Natural killer cell (primary cell): ENCODE measurements at regions not wholly inside any gene's neighbourhood (a gene's known extent, or its start where the extent isn't known, plus 50 kb on each side); places are given as distances from the start of the nearest gene placed in this dataset.

Experiments
- ATAC-seq, 3 donors: fragments of 150-1000 bp in 2 of 3; fragments of 200-7000 bp in 1 of 3; cut with Tn5 transposase; 1 replicate in 1 of 3; 2 replicates in 2 of 3; pipeline ENCODE4 v1.10.0; 2021; ENCODE audit warnings: mild to moderate bottlenecking in 2 of 3, moderate library complexity in 2 of 3
- DNase-seq, 2 donors: peaks; one replicate each; pipeline versions ENCODE4 v3.0.0 to v3.0.0-alpha.2; 2013 to 2021; ENCODE audit warnings: mixed read lengths in 1 of 2
- H3K27ac ChIP-seq: one replicate; pipeline ENCODE4 v1.5.1; 2013; ENCODE audit warnings: mild to moderate bottlenecking, low read length
- H3K27me3 ChIP-seq: one replicate; pipeline ENCODE4 v1.6.1; 2013; ENCODE audit warnings: low read length; ENCODE audit not compliant: control insufficient read depth, insufficient read depth
- H3K36me3 ChIP-seq: one replicate; pipeline ENCODE4 v1.6.1; 2013; ENCODE audit warnings: low read length; ENCODE audit not compliant: control insufficient read depth, insufficient read depth
- H3K4me1 ChIP-seq: one replicate; pipeline ENCODE4 v1.6.1; 2013; ENCODE audit warnings: low read length; ENCODE audit not compliant: control insufficient read depth, insufficient read depth
- H3K4me3 ChIP-seq: one replicate; pipeline ENCODE4 v1.5.1; 2013; ENCODE audit warnings: low read length
- H3K9me3 ChIP-seq: one replicate; pipeline ENCODE4 v1.6.1; 2013; ENCODE audit warnings: low read length; ENCODE audit not compliant: control insufficient read depth, insufficient read depth
- H3K27ac Mint-ChIP-seq, 2 donors: one replicate each; pipeline ENCODE4 v1.8.0; 2022; ENCODE audit warnings: mild to moderate bottlenecking in 2 of 2, mixed read lengths in 2 of 2, moderate library complexity in 1 of 2
- H3K27me3 Mint-ChIP-seq, 2 donors: one replicate each; pipeline ENCODE4 v1.8.0; 2022; ENCODE audit warnings: low read depth in 2 of 2, mixed read lengths in 2 of 2
- H3K36me3 Mint-ChIP-seq: one replicate; pipeline ENCODE4 v1.8.0; 2022; ENCODE audit warnings: mixed read lengths
- H3K4me1 Mint-ChIP-seq, 2 donors: one replicate each; pipeline ENCODE4 v1.8.0; 2022; ENCODE audit warnings: mixed read lengths in 2 of 2
- H3K4me3 Mint-ChIP-seq: one replicate; pipeline ENCODE4 v1.8.0; 2022; ENCODE audit warnings: mild to moderate bottlenecking, moderate library complexity, mixed read lengths
- H3K9me3 Mint-ChIP-seq, 2 donors: one replicate each; pipeline ENCODE4 v1.8.0; 2022; ENCODE audit warnings: mixed read lengths in 2 of 2
- CTCF ChIP-seq: fragments of 200-600 bp; IDR thresholded peaks from one replicate; pipeline ENCODE4 v1.8.0; 2022; ENCODE audit warnings: antibody characterized with exemption
- WGBS: methylation state at CpG from one replicate; pipeline ENCODE4 v1.1.7; 2013; ENCODE audit warnings: missing lambda C conversion rate; ENCODE audit not compliant: insufficient coverage; 5-methylcytosine and 5-hydroxymethylcytosine counted together
- intact Hi-C: fragments of 100-400 bp; cut with micrococcal nuclease; formaldehyde crosslinking; loops from one replicate; pipeline ENCODE4 v1.14.2; 2022

GRCh38 chr12:107254258-107254856 is 161.0 kb upstream of the CRY1 start:
- WGBS = 81% methylated on average over 5 of the region's 5 CpGs
- Histone ChIP-seq H3K9me3 (no peaks in the 10 kb centered on the region), H3K27me3 (no peaks in the 10 kb centered on the region), H3K4me3 (no peak overlapping the region), H3K27ac (no peak overlapping the region), H3K4me1 (no peaks in the 10 kb centered on the region), H3K36me3 (no peaks in the 10 kb centered on the region)
- Mint-ChIP-seq H3K4me1 (no peaks in the 10 kb centered on the region), H3K27ac (no peak overlapping the region), H3K27me3 (peaks cover 18 to 22% of the 10 kb centered on the region in 2 donors), H3K36me3 (no peaks in the 10 kb centered on the region), H3K9me3 (no peaks in the 10 kb centered on the region), H3K4me3 (no peak overlapping the region)
- ATAC-seq (no peak), DNase-seq (no peak)
- intact Hi-C loops = no loop called here
- no peak for TF ChIP-seq CTCF

- H3K36me3 Mint-ChIP-seq = no peaks in the 10 kb centered on the region
- peaks cover 16 to 27% of the 10 kb centered on the region in 2 donors for H3K27me3 Mint-ChIP-seq
- no peak for DNase-seq
- intact Hi-C loops = no loop called here
- ATAC-seq = no peak
- no peak overlapping the region for H3K4me3 Mint-ChIP-seq
- H3K36me3 ChIP-seq = no peaks in the 10 kb centered on the region
- H3K4me3 ChIP-seq = no peak overlapping the region
- no peaks in the 10 kb centered on the region for H3K4me1 Mint-ChIP-seq
- TF ChIP-seq CTCF = no peak
- H3K4me1 ChIP-seq = no peaks in the 10 kb centered on the region
- no peaks in the 10 kb centered on the region for H3K9me3 Mint-ChIP-seq
- H3K9me3 ChIP-seq = no peaks in the 10 kb centered on the region
- H3K27ac Mint-ChIP-seq = no peak overlapping the region
- no peak overlapping the region for H3K27ac ChIP-seq
- 88% methylated on average over 1 of the region's 3 CpGs for WGBS
- peaks cover 3% of the 10 kb centered on the region for H3K27me3 ChIP-seq
Measured at GRCh38 chr12:107258780-107259179, 165.4 kb upstream of the CRY1 start.

GRCh38 chr12:107263980-107264379 is 170.6 kb upstream of the CRY1 start:
- Mint-ChIP-seq H3K4me1 (no peaks in the 10 kb centered on the region), H3K36me3 (no peaks in the 10 kb centered on the region), H3K9me3 (peaks cover 0 to 3% of the 10 kb centered on the region in 2 donors), H3K27ac (no peak overlapping the region), H3K27me3 (peaks cover 3 to 14% of the 10 kb centered on the region in 2 donors), H3K4me3 (no peak overlapping the region)
- Histone ChIP-seq H3K4me3 (no peak overlapping the region), H3K27me3 (peaks cover 3% of the 10 kb centered on the region), H3K36me3 (no peaks in the 10 kb centered on the region), H3K9me3 (no peaks in the 10 kb centered on the region), H3K27ac (no peak overlapping the region), H3K4me1 (no peaks in the 10 kb centered on the region)
- no peak for DNase-seq
- no peak for TF ChIP-seq CTCF
- ATAC-seq = no peak
- intact Hi-C loops = no loop called here

- Histone ChIP-seq H3K27me3 (peaks cover 3% of the 10 kb centered on the region), H3K36me3 (no peaks in the 10 kb centered on the region), H3K4me1 (no peaks in the 10 kb centered on the region), H3K4me3 (no peak overlapping the region), H3K9me3 (no peaks in the 10 kb centered on the region), H3K27ac (no peak overlapping the region)
- Mint-ChIP-seq H3K27me3 (peaks cover 8 to 12% of the 10 kb centered on the region in 2 donors), H3K36me3 (no peaks in the 10 kb centered on the region), H3K4me3 (no peak overlapping the region), H3K27ac (no peak overlapping the region), H3K9me3 (peaks cover 0 to 3% of the 10 kb centered on the region in 2 donors), H3K4me1 (no peaks in the 10 kb centered on the region)
- intact Hi-C loops = no loop called here
- ATAC-seq (no peak), DNase-seq (no peak)
- WGBS = 98% methylated on average over 6 of the region's 7 CpGs
- no peak for TF ChIP-seq CTCF
Measured at GRCh38 chr12:107264667-107265066, 171.3 kb upstream of the CRY1 start.
